ENCODE measurements at regions not wholly inside any gene's neighbourhood (a gene's known extent, or its start where the extent isn't known, plus 50 kb on each side); places are given as distances from the start of the nearest gene placed in this dataset.
"Not testable (repeated sequence)": the region's sequence is repeated elsewhere in the genome, so short reads cannot be mapped to it uniquely, and the experiment has no call there.

DNA sequence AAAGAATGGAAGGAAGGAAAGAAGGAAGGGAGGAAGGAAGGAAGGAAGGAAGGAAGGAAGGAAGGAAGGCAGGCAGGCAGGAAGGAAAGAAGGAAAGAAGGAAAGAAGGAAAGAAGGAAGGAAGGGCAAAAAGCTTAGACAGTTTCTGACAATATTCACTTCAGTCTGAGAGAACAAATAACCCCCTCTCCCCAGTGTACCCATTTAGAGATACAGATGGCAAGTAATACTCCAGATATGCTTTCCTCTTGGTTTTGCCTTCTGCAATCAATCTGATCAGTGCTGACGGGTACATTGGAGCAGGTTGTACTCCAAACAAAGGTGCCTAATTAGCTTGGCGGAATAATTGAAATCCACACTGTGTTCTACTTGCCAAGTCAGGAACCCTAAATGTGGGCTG is 534.6 kb upstream of the TMEFF2 start:
- Histone ChIP-seq H3K27ac (ENCODE audit: low read length) (no peak overlapping the region), H3K27me3 (ENCODE audit: low read length) (no peaks in the 10 kb centered on the region), H3K36me3 (ENCODE audit: insufficient read depth, low read length) (no peaks in the 10 kb centered on the region), H3K4me3 (ENCODE audit: low read length) (no peak overlapping the region), H3K4me1 (ENCODE audit: low read length) (no peaks in the 10 kb centered on the region), H3K9me3 (ENCODE audit: low read length) (no peaks in the 10 kb centered on the region), H3K79me2 (ENCODE audit: low read length) (no peaks in the 10 kb centered on the region), H3K9me2 (replicated peaks; ENCODE audit: insufficient read depth, low read length) (no peaks in the 10 kb centered on the region), H4K20me1 (ENCODE audit: insufficient read depth, low read depth, low read length) (no peaks in the 10 kb centered on the region), H3K4me2 (ENCODE audit: low read depth, low read length, poor library complexity, severe bottlenecking) (no peak overlapping the region), H2AFZ (ENCODE audit: low read length) (no peak overlapping the region), H3K9ac (ENCODE audit: low read length) (no peak overlapping the region)
- DNase-seq, result no peak

DNA sequence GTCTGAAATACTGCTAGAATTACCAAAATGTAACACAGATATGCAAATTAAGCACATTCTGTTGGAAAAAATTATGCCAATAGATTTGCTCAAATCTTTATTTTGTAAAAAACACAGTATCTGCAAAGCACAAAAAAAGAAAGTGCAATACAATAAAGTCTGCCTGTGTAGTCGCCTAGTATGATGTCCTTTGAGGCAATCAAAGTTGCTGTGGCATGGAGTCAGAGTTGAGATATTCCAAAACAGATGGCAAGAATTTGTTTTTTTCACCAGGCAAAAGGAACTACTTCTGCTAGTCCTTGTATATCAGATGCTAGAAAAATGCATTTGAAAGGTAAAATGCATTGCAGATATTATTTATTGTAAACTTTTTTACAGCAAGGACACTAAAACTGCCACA is 531.3 kb upstream of the TMEFF2 start:
- Histone ChIP-seq H3K79me2 (ENCODE audit: low read length) (no peaks in the 10 kb centered on the region), H3K9ac (ENCODE audit: low read length) (no peak overlapping the region), H3K9me2 (replicated peaks; ENCODE audit: insufficient read depth, low read length) (no peaks in the 10 kb centered on the region), H3K4me1 (ENCODE audit: low read length) (no peaks in the 10 kb centered on the region), H3K27me3 (ENCODE audit: low read length) (no peaks in the 10 kb centered on the region), H3K4me3 (ENCODE audit: low read length) (no peak overlapping the region), H3K36me3 (ENCODE audit: insufficient read depth, low read length) (no peaks in the 10 kb centered on the region), H3K9me3 (ENCODE audit: low read length) (peaks cover 2% of the 10 kb centered on the region; the same call in 1 of the 2 replicates), H3K27ac (ENCODE audit: low read length) (no peak overlapping the region), H4K20me1 (ENCODE audit: insufficient read depth, low read depth, low read length) (no peaks in the 10 kb centered on the region), H2AFZ (ENCODE audit: low read length) (no peak overlapping the region), H3K4me2 (ENCODE audit: low read depth, low read length, poor library complexity, severe bottlenecking) (no peak overlapping the region)
- DNase-seq, result no peak

- Histone ChIP-seq H3K9me2 (replicated peaks; ENCODE audit: insufficient read depth, low read length) (no peaks in the 10 kb centered on the region), H3K36me3 (ENCODE audit: insufficient read depth, low read length) (no peaks in the 10 kb centered on the region), H3K4me1 (ENCODE audit: low read length) (no peaks in the 10 kb centered on the region), H3K9me3 (ENCODE audit: low read length) (peaks cover 9% of the 10 kb centered on the region; the same call in 1 of the 2 replicates), H4K20me1 (ENCODE audit: insufficient read depth, low read depth, low read length) (no peaks in the 10 kb centered on the region), H3K4me3 (ENCODE audit: low read length) (no peak overlapping the region), H3K27me3 (ENCODE audit: low read length) (no peaks in the 10 kb centered on the region), H3K4me2 (ENCODE audit: low read depth, low read length, poor library complexity, severe bottlenecking) (no peak overlapping the region), H3K9ac (ENCODE audit: low read length) (no peak overlapping the region), H3K79me2 (ENCODE audit: low read length) (no peaks in the 10 kb centered on the region), H3K27ac (ENCODE audit: low read length) (no peak overlapping the region), H2AFZ (ENCODE audit: low read length) (no peak overlapping the region)
- DNase-seq, result no peak
Observed at GRCh38 chr2:192719629-192720028, 524.9 kb upstream of the TMEFF2 start.

DNA sequence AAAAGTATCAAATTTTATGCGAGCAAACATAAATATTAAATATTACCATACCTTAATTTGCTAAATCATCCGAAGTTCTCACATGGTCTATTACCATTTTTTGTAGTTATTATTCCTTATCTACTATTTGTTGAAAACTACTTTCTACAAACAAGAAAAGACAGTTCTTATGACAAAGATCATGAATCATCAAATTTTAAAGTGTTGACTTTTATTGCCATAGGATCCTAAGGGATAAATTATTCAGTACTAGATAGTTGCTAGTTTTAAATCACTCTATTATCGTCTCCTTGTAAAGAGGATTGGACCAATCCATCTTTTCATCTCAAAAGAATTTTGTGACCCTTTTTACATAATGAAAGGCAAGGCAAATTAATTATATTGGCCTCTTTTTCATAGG is 523.6 kb upstream of the TMEFF2 start:
- H3K9ac ChIP-seq (ENCODE audit: low read length), result no peak overlapping the region
- peaks cover 11% of the 10 kb centered on the region; the same call in 1 of the 2 replicates for H3K9me3 ChIP-seq (ENCODE audit: low read length)
- no peaks in the 10 kb centered on the region for H3K4me1 ChIP-seq (ENCODE audit: low read length)
- H3K4me3 ChIP-seq (ENCODE audit: low read length), result no peak overlapping the region
- H4K20me1 ChIP-seq (ENCODE audit: insufficient read depth, low read depth, low read length), result no peaks in the 10 kb centered on the region
- no peak overlapping the region for H3K4me2 ChIP-seq (ENCODE audit: low read depth, low read length, poor library complexity, severe bottlenecking)
- H3K79me2 ChIP-seq (ENCODE audit: low read length), result no peaks in the 10 kb centered on the region
- no peak for DNase-seq
- no peak overlapping the region for H3K27ac ChIP-seq (ENCODE audit: low read length)
- no peaks in the 10 kb centered on the region for H3K9me2 ChIP-seq (replicated peaks; ENCODE audit: insufficient read depth, low read length)
- H3K36me3 ChIP-seq (ENCODE audit: insufficient read depth, low read length), result no peaks in the 10 kb centered on the region
- no peak overlapping the region for H2AFZ ChIP-seq (ENCODE audit: low read length)
- H3K27me3 ChIP-seq (ENCODE audit: low read length), result no peaks in the 10 kb centered on the region

DNA sequence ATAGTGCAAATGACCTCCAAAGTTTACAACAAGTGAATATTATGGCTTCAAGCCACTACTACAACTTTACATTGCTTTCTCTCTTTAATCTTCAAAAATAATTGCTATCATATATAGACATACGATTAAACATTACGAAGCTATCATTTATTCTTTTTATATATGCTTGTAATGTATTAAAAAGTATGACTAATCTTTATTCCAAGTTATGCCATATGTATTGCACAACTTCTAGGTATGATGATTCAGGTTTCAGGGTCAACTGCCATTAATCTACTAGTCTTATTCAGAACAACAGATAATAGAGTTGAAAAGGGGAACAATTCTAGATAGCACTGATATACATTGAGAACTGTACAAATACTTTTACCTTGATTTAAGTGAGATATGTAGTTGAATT is 506.2 kb upstream of the TMEFF2 start:
- H2AFZ ChIP-seq (ENCODE audit: low read length), result no peak overlapping the region
- no peak overlapping the region for H3K9ac ChIP-seq (ENCODE audit: low read length)
- no peaks in the 10 kb centered on the region for H4K20me1 ChIP-seq (ENCODE audit: insufficient read depth, low read depth, low read length)
- H3K36me3 ChIP-seq (ENCODE audit: insufficient read depth, low read length), result no peaks in the 10 kb centered on the region
- H3K9me3 ChIP-seq (ENCODE audit: low read length), result peaks cover 9% of the 10 kb centered on the region; the same call in 1 of the 2 replicates
- H3K27me3 ChIP-seq (ENCODE audit: low read length), result no peaks in the 10 kb centered on the region
- no peak for DNase-seq
- H3K79me2 ChIP-seq (ENCODE audit: low read length), result no peaks in the 10 kb centered on the region
- no peak overlapping the region for H3K4me3 ChIP-seq (ENCODE audit: low read length)
- no peak overlapping the region for H3K27ac ChIP-seq (ENCODE audit: low read length)
- H3K9me2 ChIP-seq (replicated peaks; ENCODE audit: insufficient read depth, low read length), result no peaks in the 10 kb centered on the region
- H3K4me2 ChIP-seq (ENCODE audit: low read depth, low read length, poor library complexity, severe bottlenecking), result no peak overlapping the region
- no peaks in the 10 kb centered on the region for H3K4me1 ChIP-seq (ENCODE audit: low read length)

DNA sequence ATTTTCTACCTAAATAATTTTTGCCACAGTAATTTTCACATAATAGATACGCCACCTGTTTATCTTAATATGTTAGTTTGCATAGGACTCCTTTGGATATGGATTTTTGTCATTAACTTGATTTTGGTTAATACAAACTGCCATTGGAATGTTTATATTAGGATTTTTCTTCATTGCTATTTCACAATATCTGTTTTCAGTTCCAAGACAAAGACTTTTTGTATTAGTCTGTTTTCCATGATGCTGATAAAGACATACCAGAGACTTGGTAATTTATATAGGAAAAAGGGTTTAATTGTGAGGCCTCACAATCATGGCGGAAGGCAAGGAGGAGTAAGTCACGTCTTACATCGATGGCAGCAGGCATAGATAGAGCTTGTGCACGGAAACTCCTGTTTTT is 503.1 kb upstream of the TMEFF2 start:
- no peaks in the 10 kb centered on the region for H3K36me3 ChIP-seq (ENCODE audit: insufficient read depth, low read length)
- H3K27ac ChIP-seq (ENCODE audit: low read length), result no peak overlapping the region
- no peak overlapping the region for H3K4me2 ChIP-seq (ENCODE audit: low read depth, low read length, poor library complexity, severe bottlenecking)
- H3K4me3 ChIP-seq (ENCODE audit: low read length), result no peak overlapping the region
- no peaks in the 10 kb centered on the region for H3K27me3 ChIP-seq (ENCODE audit: low read length)
- DNase-seq, result no peak
- H3K9me3 ChIP-seq (ENCODE audit: low read length), result peaks cover 9% of the 10 kb centered on the region; the same call in 1 of the 2 replicates
- no peaks in the 10 kb centered on the region for H4K20me1 ChIP-seq (ENCODE audit: insufficient read depth, low read depth, low read length)
- H3K79me2 ChIP-seq (ENCODE audit: low read length), result no peaks in the 10 kb centered on the region
- H3K9me2 ChIP-seq (replicated peaks; ENCODE audit: insufficient read depth, low read length), result no peaks in the 10 kb centered on the region
- no peaks in the 10 kb centered on the region for H3K4me1 ChIP-seq (ENCODE audit: low read length)
- H3K9ac ChIP-seq (ENCODE audit: low read length), result no peak overlapping the region
- no peak overlapping the region for H2AFZ ChIP-seq (ENCODE audit: low read length)

DNA sequence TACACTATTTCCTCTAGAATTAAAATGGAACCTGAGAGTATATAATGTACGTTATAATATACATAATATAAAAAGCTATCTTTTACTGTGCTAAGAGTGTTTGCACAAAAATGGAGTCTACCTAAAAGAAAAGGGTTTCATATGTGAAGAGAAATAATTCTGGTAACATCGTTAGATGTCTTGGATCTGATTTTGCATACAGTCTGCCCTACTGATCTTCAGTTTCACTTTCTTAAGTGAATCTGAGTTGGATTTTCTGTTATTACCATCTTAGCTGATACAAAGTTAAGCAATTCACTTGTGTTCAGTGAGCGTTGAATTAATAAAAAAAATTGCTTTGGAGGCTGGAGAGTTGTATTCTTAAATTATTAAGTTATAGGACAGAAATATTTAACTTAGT is 502.1 kb upstream of the TMEFF2 start:
- Histone ChIP-seq H3K4me1 (ENCODE audit: low read length) (no peaks in the 10 kb centered on the region), H3K27ac (ENCODE audit: low read length) (no peak overlapping the region), H4K20me1 (ENCODE audit: insufficient read depth, low read depth, low read length) (no peaks in the 10 kb centered on the region), H3K79me2 (ENCODE audit: low read length) (no peaks in the 10 kb centered on the region), H3K9ac (ENCODE audit: low read length) (no peak overlapping the region), H3K4me2 (ENCODE audit: low read depth, low read length, poor library complexity, severe bottlenecking) (no peak overlapping the region), H3K36me3 (ENCODE audit: insufficient read depth, low read length) (no peaks in the 10 kb centered on the region), H3K4me3 (ENCODE audit: low read length) (no peak overlapping the region), H3K9me2 (replicated peaks; ENCODE audit: insufficient read depth, low read length) (no peaks in the 10 kb centered on the region), H3K9me3 (ENCODE audit: low read length) (peaks cover 13% of the 10 kb centered on the region; the same call in 1 of the 2 replicates), H2AFZ (ENCODE audit: low read length) (no peak overlapping the region), H3K27me3 (ENCODE audit: low read length) (no peaks in the 10 kb centered on the region)
- no peak for DNase-seq

- no peak for DNase-seq
- no peak overlapping the region for H3K27ac ChIP-seq (ENCODE audit: low read length)
- no peaks in the 10 kb centered on the region for H4K20me1 ChIP-seq (ENCODE audit: insufficient read depth, low read depth, low read length)
- H2AFZ ChIP-seq (ENCODE audit: low read length), result no peak overlapping the region
- H3K4me2 ChIP-seq (ENCODE audit: low read depth, low read length, poor library complexity, severe bottlenecking), result no peak overlapping the region
- H3K27me3 ChIP-seq (ENCODE audit: low read length), result no peaks in the 10 kb centered on the region
- H3K36me3 ChIP-seq (ENCODE audit: insufficient read depth, low read length), result no peaks in the 10 kb centered on the region
- H3K9me3 ChIP-seq (ENCODE audit: low read length), result peaks cover 12% of the 10 kb centered on the region; the same call in 1 of the 2 replicates
- no peaks in the 10 kb centered on the region for H3K79me2 ChIP-seq (ENCODE audit: low read length)
- H3K4me1 ChIP-seq (ENCODE audit: low read length), result no peaks in the 10 kb centered on the region
- no peak overlapping the region for H3K9ac ChIP-seq (ENCODE audit: low read length)
- no peak overlapping the region for H3K4me3 ChIP-seq (ENCODE audit: low read length)
- no peaks in the 10 kb centered on the region for H3K9me2 ChIP-seq (replicated peaks; ENCODE audit: insufficient read depth, low read length)
Observed at GRCh38 chr2:192687015-192687414, 492.3 kb upstream of the TMEFF2 start.

DNA sequence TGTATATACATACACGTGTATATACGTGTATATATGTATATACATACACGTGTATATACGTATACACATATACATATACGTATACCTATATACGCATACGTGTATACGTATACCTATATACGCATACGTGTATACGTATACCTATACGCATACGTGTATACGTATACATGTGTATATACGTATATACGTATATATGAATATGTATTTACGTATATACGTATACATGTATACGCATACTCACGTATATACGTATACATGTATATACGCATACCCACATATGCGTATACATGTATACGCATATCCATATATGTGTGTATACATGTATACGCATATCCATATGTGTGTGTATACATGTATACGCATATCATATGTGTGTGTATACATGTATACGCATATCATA is 487.8 kb upstream of the TMEFF2 start:
- H3K4me3 ChIP-seq (ENCODE audit: low read length); H3K9me2 ChIP-seq (replicated peaks; ENCODE audit: insufficient read depth, low read length); H3K79me2 ChIP-seq (ENCODE audit: low read length); H3K27me3 ChIP-seq (ENCODE audit: low read length); H3K27ac ChIP-seq (ENCODE audit: low read length); H3K4me2 ChIP-seq (ENCODE audit: low read depth, low read length, poor library complexity, severe bottlenecking); H3K36me3 ChIP-seq (ENCODE audit: insufficient read depth, low read length); H2AFZ ChIP-seq (ENCODE audit: low read length); DNase-seq; H4K20me1 ChIP-seq (ENCODE audit: insufficient read depth, low read depth, low read length); H3K4me1 ChIP-seq (ENCODE audit: low read length); H3K9me3 ChIP-seq (ENCODE audit: low read length); H3K9ac ChIP-seq (ENCODE audit: low read length): not testable (repeated sequence)

Measured in Karpas-422 (cell line).